Activated T-helper 1 cell treated with Interleukin-2 at 50 U/mL for 16 hours (primary cell): ENCODE measurements at regions not wholly inside any gene's neighbourhood (a gene's known extent, or its start where the extent isn't known, plus 50 kb on each side); places are given as distances from the start of the nearest gene placed in this dataset.
"Not testable (repeated sequence)": the region's sequence is repeated elsewhere in the genome, so short reads cannot be mapped to it uniquely, and the experiment has no call there.

ENCODE experiments used
- DNase-seq: peaks from one replicate; pipeline ENCODE4 v3.0.0-alpha.2; 2020; ENCODE audit warnings: low read depth

- DNase-seq, result no peak
These were observed 1224.7 kb upstream of the CELF4 start for GRCh38 chr18:38790303-38790702.

GRCh38 chr18:38789141-38789540, 1223.5 kb upstream of the CELF4 start:
- DNase-seq, result no peak

- DNase-seq, result no peak
These were observed 1221.3 kb upstream of the CELF4 start for GRCh38 chr18:38786906-38787305.

- DNase-seq, result not testable (repeated sequence)
These were observed 1206.0 kb upstream of the CELF4 start for GRCh38 chr18:38771620-38772019.

- no peak for DNase-seq
These were observed 1202.9 kb upstream of the CELF4 start for GRCh38 chr18:38768504-38768903.

GRCh38 chr18:38759457-38759856, 1193.9 kb upstream of the CELF4 start:
- no peak for DNase-seq

GRCh38 chr18:38756436-38756835, 1190.8 kb upstream of the CELF4 start:
- no peak for DNase-seq

GRCh38 chr18:38752430-38752829, 1186.8 kb upstream of the CELF4 start:
- no peak for DNase-seq

GRCh38 chr18:38751898-38752297, 1186.3 kb upstream of the CELF4 start:
- no peak for DNase-seq

GRCh38 chr18:38751211-38751610, 1185.6 kb upstream of the CELF4 start:
- no peak for DNase-seq

- no peak for DNase-seq
These were observed 1185.2 kb upstream of the CELF4 start for GRCh38 chr18:38750751-38751150.

- DNase-seq, result no peak
These were observed 1181.6 kb upstream of the CELF4 start for GRCh38 chr18:38747153-38747552.

GRCh38 chr18:38720181-38720580, 1154.6 kb upstream of the CELF4 start:
- not testable (repeated sequence) for DNase-seq

GRCh38 chr18:38718365-38718901, 1152.8 kb upstream of the CELF4 start:
- DNase-seq, result no peak

- no peak for DNase-seq
These were observed 1143.5 kb upstream of the CELF4 start for GRCh38 chr18:38709122-38709521.

GRCh38 chr18:38706373-38706772, 1140.8 kb upstream of the CELF4 start:
- no peak for DNase-seq

- no peak for DNase-seq
These were observed 1132.5 kb upstream of the CELF4 start for GRCh38 chr18:38698088-38698487.

GRCh38 chr18:38695559-38696280, 1130.1 kb upstream of the CELF4 start:
- no peak for DNase-seq

- DNase-seq, result no peak
These were observed 1127.5 kb upstream of the CELF4 start for GRCh38 chr18:38693104-38693503.

- no peak for DNase-seq
These were observed 1125.0 kb upstream of the CELF4 start for GRCh38 chr18:38690626-38691025.

GRCh38 chr18:38688416-38688815, 1122.8 kb upstream of the CELF4 start:
- DNase-seq, result no peak

- DNase-seq, result no peak
These were observed 1104.9 kb upstream of the CELF4 start for GRCh38 chr18:38670486-38670885.

GRCh38 chr18:38664929-38665328, 1099.3 kb upstream of the CELF4 start:
- DNase-seq, result no peak

- no peak for DNase-seq
These were observed 1098.1 kb upstream of the CELF4 start for GRCh38 chr18:38663682-38664081.
